Peyer's patch (tissue), 4 donors: ENCODE measurements at regions not wholly inside any gene's neighbourhood (a gene's known extent, or its start where the extent isn't known, plus 50 kb on each side); places are given as distances from the start of the nearest gene placed in this dataset.

ENCODE experiments used
- POLR2A ChIP-seq, 2 donors: fragments of 450-650 bp; IDR thresholded peaks; one replicate each; pipeline ENCODE4 v1.5.1; 2017; ENCODE audit warnings: antibody characterized with exemption in 2 of 2, mild to moderate bottlenecking in 2 of 2, moderate library complexity in 2 of 2
- TF ChIP-seq, protein P1 (sequence below), 6 experiments: fragments of 450-650 bp in 4 of 6; fragments of 200-600 bp in 2 of 6; sonication (generic) in 1 of 6; IDR thresholded peaks; one replicate each; pipeline ENCODE4 v1.5.1; 2017 to 2019; ENCODE audit warnings: antibody characterized with exemption in 6 of 6, mild to moderate bottlenecking in 3 of 6, moderate library complexity in 1 of 6

- TF ChIP-seq, protein P1, sequence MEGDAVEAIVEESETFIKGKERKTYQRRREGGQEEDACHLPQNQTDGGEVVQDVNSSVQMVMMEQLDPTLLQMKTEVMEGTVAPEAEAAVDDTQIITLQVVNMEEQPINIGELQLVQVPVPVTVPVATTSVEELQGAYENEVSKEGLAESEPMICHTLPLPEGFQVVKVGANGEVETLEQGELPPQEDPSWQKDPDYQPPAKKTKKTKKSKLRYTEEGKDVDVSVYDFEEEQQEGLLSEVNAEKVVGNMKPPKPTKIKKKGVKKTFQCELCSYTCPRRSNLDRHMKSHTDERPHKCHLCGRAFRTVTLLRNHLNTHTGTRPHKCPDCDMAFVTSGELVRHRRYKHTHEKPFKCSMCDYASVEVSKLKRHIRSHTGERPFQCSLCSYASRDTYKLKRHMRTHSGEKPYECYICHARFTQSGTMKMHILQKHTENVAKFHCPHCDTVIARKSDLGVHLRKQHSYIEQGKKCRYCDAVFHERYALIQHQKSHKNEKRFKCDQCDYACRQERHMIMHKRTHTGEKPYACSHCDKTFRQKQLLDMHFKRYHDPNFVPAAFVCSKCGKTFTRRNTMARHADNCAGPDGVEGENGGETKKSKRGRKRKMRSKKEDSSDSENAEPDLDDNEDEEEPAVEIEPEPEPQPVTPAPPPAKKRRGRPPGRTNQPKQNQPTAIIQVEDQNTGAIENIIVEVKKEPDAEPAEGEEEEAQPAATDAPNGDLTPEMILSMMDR (IDR thresholded peaks at IDR 0.05) = peak in 1 of 6 experiments; percentile 4
- TF ChIP-seq POLR2A (IDR thresholded peaks at IDR 0.05) = peak in 1 of 2 donors; percentile 46
These were observed 3080.9 kb downstream of the RPIA start for GRCh38 chr2:91772240-91772937.
